OCI-LY1 (cell line): ENCODE measurements at regions not wholly inside any gene's neighbourhood (a gene's known extent, or its start where the extent isn't known, plus 50 kb on each side); places are given as distances from the start of the nearest gene placed in this dataset.
"Not testable (repeated sequence)": the region's sequence is repeated elsewhere in the genome, so short reads cannot be mapped to it uniquely, and the experiment has no call there.

Source experiments
- H2AFZ ChIP-seq: fragments of 200-600 bp; sonication (generic), shearing (Covaris generic); 2 replicates; pipeline ENCODE4 v1.6.0; 2014; ENCODE audit warnings: antibody characterized with exemption, mild to moderate bottlenecking, low read length
- H3F3A ChIP-seq: fragments of 200-600 bp; sonication (generic), shearing (Covaris generic); 2 replicates; pipeline ENCODE4 v1.6.0; 2014; ENCODE audit warnings: mild to moderate bottlenecking, antibody characterized with exemption, low read length, moderate library complexity; ENCODE audit not compliant: insufficient read depth
- H3K27ac ChIP-seq: fragments of 200-600 bp; sonication (generic); 2 replicates; pipeline ENCODE4 v1.5.1; 2014; ENCODE audit warnings: low read length, mixed run types, mild to moderate bottlenecking, low read depth; ENCODE audit not compliant: poor library complexity, severe bottlenecking
- H3K27me3 ChIP-seq: fragments of 200-600 bp; sonication (generic); 2 replicates; pipeline ENCODE4 v1.6.0; 2014; ENCODE audit warnings: antibody characterized with exemption, mild to moderate bottlenecking, low read length, moderate library complexity; ENCODE audit not compliant: insufficient read depth
- H3K36me3 ChIP-seq: fragments of 200-600 bp; sonication (generic); 2 replicates; pipeline ENCODE4 v1.6.1; 2014; ENCODE audit warnings: mild to moderate bottlenecking, antibody characterized with exemption, low read length, moderate library complexity, mixed read lengths; ENCODE audit not compliant: insufficient read depth
- H3K4me1 ChIP-seq: fragments of 200-600 bp; sonication (generic); 2 replicates; pipeline ENCODE4 v1.5.1; 2014; ENCODE audit warnings: mild to moderate bottlenecking, low read length, moderate library complexity; ENCODE audit not compliant: insufficient read depth, severe bottlenecking
- H3K4me2 ChIP-seq: fragments of 200-600 bp; sonication (generic), shearing (Covaris generic); 2 replicates; pipeline ENCODE4 v1.6.1; 2014; ENCODE audit warnings: low read length
- H3K4me3 ChIP-seq: fragments of 200-600 bp; sonication (generic); 2 replicates; pipeline ENCODE4 v1.5.1; 2014; ENCODE audit warnings: low read length, low read depth, mild to moderate bottlenecking, mixed read lengths; ENCODE audit not compliant: poor library complexity, severe bottlenecking
- H3K79me2 ChIP-seq: fragments of 200-600 bp; shearing (Covaris generic); 2 replicates; pipeline ENCODE4 v1.6.1; 2016; ENCODE audit warnings: mixed run types, low read length, mixed read lengths; ENCODE audit not compliant: insufficient read depth
- H3K9ac ChIP-seq: fragments of 200-600 bp; sonication (generic), shearing (Covaris generic); 2 replicates; pipeline ENCODE4 v1.6.1; 2014; ENCODE audit warnings: mild to moderate bottlenecking, low read length, mixed read lengths
- H3K9me2 ChIP-seq: fragments of 200-600 bp; sonication (generic), shearing (Covaris generic); 2 replicates; pipeline ENCODE4 v1.6.1; 2014; ENCODE audit warnings: low read depth, mild to moderate bottlenecking, low read length, mixed read lengths
- H3K9me3 ChIP-seq: fragments of 200-600 bp; shearing (Covaris generic); 2 replicates; pipeline ENCODE4 v1.6.1; 2014; ENCODE audit warnings: low read length, mixed read lengths
- H4K20me1 ChIP-seq: fragments of 200-600 bp; sonication (generic), shearing (Covaris generic); 2 replicates; pipeline ENCODE4 v1.6.0; 2016; ENCODE audit warnings: mild to moderate bottlenecking, low read length; ENCODE audit not compliant: insufficient read depth
- CTCF ChIP-seq: fragments of 200-600 bp; sonication (generic), shearing (Covaris generic); IDR thresholded peaks from 2 replicates; pipeline ENCODE4 v1.5.1; 2017; ENCODE audit warnings: mild to moderate bottlenecking, antibody characterized with exemption, low read length, moderate library complexity, mixed read lengths
- EZH2 ChIP-seq: fragments of 200-600 bp; sonication (generic), shearing (Covaris generic); IDR thresholded peaks from 2 replicates; pipeline ENCODE4 v1.8.0; 2017; ENCODE audit warnings: borderline replicate concordance, mixed run types, mild to moderate bottlenecking, antibody characterized with exemption, low read length, moderate library complexity, mixed read lengths

- no peak overlapping the region for H2AFZ ChIP-seq
These were observed 79.0 kb upstream of the TRAM1L1 start for GRCh38 chr4:117164338-117164737.

GRCh38 chr4:117175369-117175768, 90.0 kb upstream of the TRAM1L1 start:
- not testable (repeated sequence) for H3K4me1 ChIP-seq, H3K79me2 ChIP-seq, H4K20me1 ChIP-seq, H3K36me3 ChIP-seq, H3K4me3 ChIP-seq, H3K9ac ChIP-seq, H3K9me3 ChIP-seq, H2AFZ ChIP-seq, H3K27ac ChIP-seq, H3F3A ChIP-seq, H3K4me2 ChIP-seq, H3K27me3 ChIP-seq, H3K9me2 ChIP-seq

More at GRCh38 chr4:117164338-117164737, 79.0 kb upstream of the TRAM1L1 start:
- Histone ChIP-seq H4K20me1 (no peaks in the 10 kb centered on the region), H3K9ac (no peak overlapping the region), H3K4me2 (no peak overlapping the region), H3K27me3 (no peaks in the 10 kb centered on the region), H3K4me1 (no peaks in the 10 kb centered on the region), H3K9me2 (no peaks in the 10 kb centered on the region), H3K27ac (no peak overlapping the region), H3K9me3 (no peaks in the 10 kb centered on the region), H3F3A (no peaks in the 10 kb centered on the region), H3K79me2 (no peaks in the 10 kb centered on the region), H3K36me3 (no peaks in the 10 kb centered on the region), H3K4me3 (no peak overlapping the region)
- TF ChIP-seq CTCF = no peak
- TF ChIP-seq EZH2 = no peak

- Histone ChIP-seq H3K9me2 (no peaks in the 10 kb centered on the region), H3K27ac (no peak overlapping the region), H3K36me3 (no peaks in the 10 kb centered on the region), H3K9ac (no peak overlapping the region), H3K79me2 (no peaks in the 10 kb centered on the region), H3K9me3 (no peaks in the 10 kb centered on the region), H3K4me3 (no peak overlapping the region), H2AFZ (no peak overlapping the region), H3F3A (no peaks in the 10 kb centered on the region), H4K20me1 (no peaks in the 10 kb centered on the region), H3K27me3 (no peaks in the 10 kb centered on the region), H3K4me1 (no peaks in the 10 kb centered on the region), H3K4me2 (no peak overlapping the region)
- TF ChIP-seq CTCF (no peak), EZH2 (no peak)
These were observed 117.9 kb upstream of the TRAM1L1 start for GRCh38 chr4:117203231-117203630.

- no peak overlapping the region for H3K4me3 ChIP-seq
- H3K9me3 ChIP-seq = no peaks in the 10 kb centered on the region
- no peak overlapping the region for H3K27ac ChIP-seq
- TF ChIP-seq EZH2 = no peak
- no peak for TF ChIP-seq CTCF
- no peaks in the 10 kb centered on the region for H4K20me1 ChIP-seq
- H3K79me2 ChIP-seq = no peaks in the 10 kb centered on the region
- H3K36me3 ChIP-seq = no peaks in the 10 kb centered on the region
- no peaks in the 10 kb centered on the region for H3K9me2 ChIP-seq
- no peaks in the 10 kb centered on the region for H3K4me1 ChIP-seq
- H3F3A ChIP-seq = no peaks in the 10 kb centered on the region; the same call in 1 of the 2 replicates
- H3K4me2 ChIP-seq = no peak overlapping the region
- H2AFZ ChIP-seq = no peak overlapping the region
- H3K9ac ChIP-seq = no peak overlapping the region
- no peaks in the 10 kb centered on the region for H3K27me3 ChIP-seq
These were observed 125.2 kb upstream of the TRAM1L1 start for GRCh38 chr4:117210551-117210950.
